Body of pancreas (tissue), 4 donors: ENCODE measurements at regions not wholly inside any gene's neighbourhood (a gene's known extent, or its start where the extent isn't known, plus 50 kb on each side); places are given as distances from the start of the nearest gene placed in this dataset.

Source experiments
- ATAC-seq: fragments of 150-250 bp; one replicate; pipeline ENCODE4 v1.9.1; 2016
- DNase-seq, 4 donors: peaks; one replicate each; pipeline ENCODE4 v3.0.0-alpha.2; 2019
- H3K27ac ChIP-seq, 4 donors: fragments of 200-600 bp; sonication (generic); 1 replicate in 3 of 4; 2 replicates in 1 of 4; pipeline versions ENCODE4 v1.5.1 to v1.6.1; 2016 to 2019; ENCODE audit warnings: mild to moderate bottlenecking in 1 of 4, mixed read lengths in 1 of 4, moderate library complexity in 1 of 4
- H3K27me3 ChIP-seq, 2 donors: fragments of 200-600 bp; sonication (generic); one replicate each; pipeline ENCODE4 v1.6.0; 2016; ENCODE audit warnings: mild to moderate bottlenecking in 1 of 2
- H3K36me3 ChIP-seq, 2 donors: fragments of 200-600 bp; sonication (generic); replicated peaks in 1 of 2; 2 replicates each; pipeline ENCODE4 v1.5.1; 2016; ENCODE audit warnings: low read depth in 2 of 2; ENCODE audit not compliant: insufficient read depth in 1 of 2
- H3K4me1 ChIP-seq: fragments of 200-600 bp; sonication (generic); one replicate; pipeline ENCODE4 v1.6.0; 2016
- H3K4me3 ChIP-seq, 2 donors: fragments of 200-600 bp; sonication (generic); 1 replicate in 1 of 2; 2 replicates in 1 of 2; pipeline ENCODE4 v1.5.1; 2016 to 2019
- H3K9me3 ChIP-seq, 3 donors: fragments of 200-600 bp; sonication (generic); 1 replicate in 2 of 3; 2 replicates in 1 of 3; pipeline ENCODE4 v1.5.1; 2016
- POLR2A ChIP-seq, 3 donors: fragments of 450-650 bp; IDR thresholded peaks; one replicate each; pipeline ENCODE4 v1.6.1; 2016; ENCODE audit warnings: antibody characterized with exemption in 3 of 3, mild to moderate bottlenecking in 2 of 3
- WGBS, 2 donors: methylation state at CpG; one replicate each; pipeline ENCODE4 v1.1.5; 2017; 5-methylcytosine and 5-hydroxymethylcytosine counted together
- intact Hi-C: fragments of 100-400 bp; cut with DNase I; formaldehyde crosslinking; loops from one replicate; pipeline ENCODE4 v1.15.1; 2023
- TF ChIP-seq, protein P1 (sequence below), 7 experiments: fragments of 450-650 bp in 4 of 7; fragments of 200-600 bp in 3 of 7; sonication (generic) in 3 of 7; IDR thresholded peaks; one replicate each; pipeline ENCODE4 v1.5.1; 2016 to 2019; ENCODE audit warnings: antibody characterized with exemption in 7 of 7

DNA sequence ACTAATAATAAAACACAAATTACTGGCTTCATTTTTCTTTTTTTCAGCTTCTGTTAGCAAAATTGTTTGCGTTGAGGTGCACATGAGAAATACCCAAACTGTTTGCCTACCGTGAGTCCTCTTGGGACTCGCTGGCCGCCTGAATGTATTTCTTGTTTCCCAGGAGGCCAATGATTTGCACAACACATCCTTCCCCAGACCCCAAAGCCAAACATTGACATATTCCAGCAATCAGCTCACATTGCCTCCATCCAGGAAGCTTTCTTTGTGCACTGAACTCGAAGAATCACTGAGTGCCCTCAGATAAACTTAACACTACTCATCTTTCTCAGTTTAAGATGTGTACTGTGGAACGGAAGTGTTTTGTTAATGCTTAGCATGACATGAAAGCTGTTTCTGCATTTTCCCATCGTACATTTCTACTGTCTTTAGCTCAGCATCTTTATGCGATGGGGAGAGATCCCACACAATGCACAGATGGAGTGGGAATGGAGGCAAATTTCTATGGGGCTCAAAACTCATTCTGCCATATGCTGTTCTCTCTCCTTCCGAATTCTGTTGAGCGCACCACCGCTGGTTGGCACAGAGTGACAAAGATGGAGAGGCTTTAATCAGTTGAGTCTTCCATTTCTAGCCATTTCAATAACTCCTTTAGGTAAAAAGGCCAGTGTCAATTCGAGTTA, 399.5 kb downstream of the RFC3 start:
- Histone ChIP-seq H3K9me3 (no peaks in the 10 kb centered on the region), H3K4me1 (no peaks in the 10 kb centered on the region), H3K4me3 (no peak overlapping the region), H3K27ac (no peak overlapping the region), H3K36me3 (no peaks in the 10 kb centered on the region), H3K27me3 (no peaks in the 10 kb centered on the region)
- ATAC-seq (no peak), DNase-seq (no peak)
- intact Hi-C loops: no loop called here
- TF ChIP-seq, protein P1, sequence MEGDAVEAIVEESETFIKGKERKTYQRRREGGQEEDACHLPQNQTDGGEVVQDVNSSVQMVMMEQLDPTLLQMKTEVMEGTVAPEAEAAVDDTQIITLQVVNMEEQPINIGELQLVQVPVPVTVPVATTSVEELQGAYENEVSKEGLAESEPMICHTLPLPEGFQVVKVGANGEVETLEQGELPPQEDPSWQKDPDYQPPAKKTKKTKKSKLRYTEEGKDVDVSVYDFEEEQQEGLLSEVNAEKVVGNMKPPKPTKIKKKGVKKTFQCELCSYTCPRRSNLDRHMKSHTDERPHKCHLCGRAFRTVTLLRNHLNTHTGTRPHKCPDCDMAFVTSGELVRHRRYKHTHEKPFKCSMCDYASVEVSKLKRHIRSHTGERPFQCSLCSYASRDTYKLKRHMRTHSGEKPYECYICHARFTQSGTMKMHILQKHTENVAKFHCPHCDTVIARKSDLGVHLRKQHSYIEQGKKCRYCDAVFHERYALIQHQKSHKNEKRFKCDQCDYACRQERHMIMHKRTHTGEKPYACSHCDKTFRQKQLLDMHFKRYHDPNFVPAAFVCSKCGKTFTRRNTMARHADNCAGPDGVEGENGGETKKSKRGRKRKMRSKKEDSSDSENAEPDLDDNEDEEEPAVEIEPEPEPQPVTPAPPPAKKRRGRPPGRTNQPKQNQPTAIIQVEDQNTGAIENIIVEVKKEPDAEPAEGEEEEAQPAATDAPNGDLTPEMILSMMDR (IDR thresholded peaks at IDR 0.05): no peak
- TF ChIP-seq POLR2A (IDR thresholded peaks at IDR 0.05): no peak
- WGBS, 2 donors: 71 to 76% methylated on average over 12 of the region's 12 CpGs

DNA sequence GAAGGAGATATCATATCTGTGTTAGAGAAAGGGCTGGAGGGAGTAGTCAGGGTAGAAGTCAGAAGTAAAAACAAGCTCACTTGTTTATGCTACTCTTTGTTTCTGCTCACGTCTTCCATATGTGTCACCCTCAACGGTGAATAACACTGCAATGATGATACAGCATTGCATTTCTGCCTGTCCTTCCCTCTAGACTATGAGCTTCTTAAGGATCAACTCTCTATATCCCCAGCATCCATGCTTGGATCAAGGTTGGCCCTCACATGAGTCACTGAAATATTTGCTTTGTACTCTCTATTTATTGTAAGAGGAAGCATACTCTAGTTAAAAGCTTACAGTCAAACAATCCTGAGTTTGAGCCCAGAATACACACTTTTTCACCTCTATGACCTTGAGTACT, 406.0 kb downstream of the RFC3 start:
- H3K4me3 ChIP-seq: no peak overlapping the region
- TF ChIP-seq, protein P1 (IDR thresholded peaks at IDR 0.05): no peak
- no peak for TF ChIP-seq POLR2A (IDR thresholded peaks at IDR 0.05)
- H3K4me1 ChIP-seq: no peaks in the 10 kb centered on the region
- no peak overlapping the region for H3K27ac ChIP-seq
- H3K36me3 ChIP-seq: no peaks in the 10 kb centered on the region
- DNase-seq: no peak
- no peaks in the 10 kb centered on the region for H3K9me3 ChIP-seq
- intact Hi-C loops: no loop called here
- H3K27me3 ChIP-seq: no peaks in the 10 kb centered on the region
- 75 to 79% methylated on average over 2 of the region's 2 CpGs for WGBS, 2 donors
- no peak for ATAC-seq

- TF ChIP-seq POLR2A (IDR thresholded peaks at IDR 0.05): no peak
- TF ChIP-seq, protein P1 (IDR thresholded peaks at IDR 0.05): no peak
- no peak overlapping the region for H3K27ac ChIP-seq
- intact Hi-C loops: loop anchor here (5.0 kb wide), 1 partner anchor 382 kb away; no protein-coding TSS in a partner anchor
- WGBS, 2 donors: 19 to 31% methylated on average over 10 of the region's 10 CpGs
- ATAC-seq: no peak
- DNase-seq: peak in 2 of 4 donors; percentile 25 to 36
- H3K9me3 ChIP-seq: no peaks in the 10 kb centered on the region
- H3K4me1 ChIP-seq: no peaks in the 10 kb centered on the region
- no peaks in the 10 kb centered on the region for H3K27me3 ChIP-seq
- H3K36me3 ChIP-seq: no peaks in the 10 kb centered on the region
- H3K4me3 ChIP-seq: no peak overlapping the region
These were observed 406.9 kb downstream of the RFC3 start for GRCh38 chr13:34224877-34225276.

DNA sequence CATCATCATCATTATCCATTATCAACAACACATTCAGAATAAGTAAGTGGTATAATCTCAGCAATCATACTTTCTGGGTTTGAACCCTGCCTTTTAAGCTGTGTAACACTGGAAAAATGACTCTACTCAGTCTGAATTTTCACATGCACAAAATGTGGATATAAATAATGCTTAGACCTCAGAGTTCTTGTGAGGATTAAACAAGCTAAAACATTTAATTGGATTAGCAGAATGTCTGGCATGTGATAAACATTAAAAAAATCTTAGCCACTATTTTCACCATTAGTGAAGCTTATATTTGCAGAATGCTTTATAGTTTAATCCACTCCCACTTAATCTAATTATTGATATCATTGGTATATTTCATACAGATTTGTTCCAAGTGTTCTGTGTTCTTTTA, 412.3 kb downstream of the RFC3 start:
- ATAC-seq (no peak), DNase-seq (no peak)
- Histone ChIP-seq H3K27me3 (no peaks in the 10 kb centered on the region), H3K9me3 (no peaks in the 10 kb centered on the region), H3K27ac (no peak overlapping the region), H3K36me3 (no peaks in the 10 kb centered on the region), H3K4me1 (no peaks in the 10 kb centered on the region), H3K4me3 (no peak overlapping the region)
- intact Hi-C loops: no loop called here
- no peak for TF ChIP-seq POLR2A (IDR thresholded peaks at IDR 0.05)
- TF ChIP-seq, protein P1 (IDR thresholded peaks at IDR 0.05): no peak

GRCh38 chr13:34241332-34241731, 423.4 kb downstream of the RFC3 start:
- DNase-seq: no peak
- Histone ChIP-seq H3K9me3 (no peaks in the 10 kb centered on the region), H3K27ac (no peak overlapping the region), H3K4me1 (no peaks in the 10 kb centered on the region), H3K4me3 (no peak overlapping the region), H3K27me3 (no peaks in the 10 kb centered on the region), H3K36me3 (no peaks in the 10 kb centered on the region)
- intact Hi-C loops: no loop called here
- 44 to 51% methylated on average over 5 of the region's 5 CpGs for WGBS, 2 donors
- no peak for TF ChIP-seq POLR2A (IDR thresholded peaks at IDR 0.05)
- TF ChIP-seq, protein P1 (IDR thresholded peaks at IDR 0.05): no peak
- no peak for ATAC-seq
